Adrenal gland (tissue), 9 donors: ENCODE measurements at regions not wholly inside any gene's neighbourhood (a gene's known extent, or its start where the extent isn't known, plus 50 kb on each side); places are given as distances from the start of the nearest gene placed in this dataset.

Experiments used
- DNase-seq, 7 donors: peaks; one replicate each; pipeline ENCODE4 v3.0.0-alpha.2; 2019 to 2020
- H3K27ac ChIP-seq, 5 donors: fragments of 200-600 bp; sonication (generic) in 4 of 5; 1 replicate in 3 of 5; 2 replicates in 2 of 5; pipeline versions ENCODE4 v1.5.1 to v1.8.0; 2016 to 2020; ENCODE audit warnings: mild to moderate bottlenecking in 1 of 5
- H3K27me3 ChIP-seq: fragments of 200-600 bp; 2 replicates; pipeline ENCODE4 v1.8.0; 2021
- H3K36me3 ChIP-seq, 2 donors: fragments of 200-600 bp; replicated peaks in 1 of 2; 1 replicate in 1 of 2; 2 replicates in 1 of 2; pipeline versions ENCODE4 v1.5.1 to v1.8.0; 2018 to 2022
- H3K4me1 ChIP-seq, 2 donors: fragments of 200-600 bp; replicated peaks in 1 of 2; 1 replicate in 1 of 2; 2 replicates in 1 of 2; pipeline versions ENCODE4 v1.5.1 to v1.8.0; 2018 to 2021
- H3K4me3 ChIP-seq, 4 donors: fragments of 200-600 bp; sonication (generic) in 3 of 4; one replicate each; pipeline ENCODE4 v1.5.1; 2016 to 2018
- H3K9me3 ChIP-seq, 3 donors: fragments of 200-600 bp; sonication (generic) in 1 of 3; replicated peaks in 1 of 3; 1 replicate in 2 of 3; 2 replicates in 1 of 3; pipeline versions ENCODE4 v1.5.1 to v1.8.0; 2016 to 2021
- CTCF ChIP-seq, 6 experiments: fragments of 450-650 bp in 4 of 6; fragments of 200-600 bp in 2 of 6; sonication (generic) in 1 of 6; IDR thresholded peaks; 1 replicate in 5 of 6; 2 replicates in 1 of 6; pipeline versions ENCODE4 v1.5.1 to v1.8.0; 2016 to 2021; ENCODE audit warnings: antibody characterized with exemption in 6 of 6, mild to moderate bottlenecking in 2 of 6, moderate library complexity in 1 of 6
- POLR2A ChIP-seq, 2 donors: fragments of 450-650 bp; IDR thresholded peaks; one replicate each; pipeline ENCODE4 v1.6.1; 2017; ENCODE audit warnings: antibody characterized with exemption in 2 of 2, mild to moderate bottlenecking in 2 of 2, moderate library complexity in 1 of 2
- WGBS, 4 donors: extraction: QIAGEN DNeasy Blood & Tissue Kit in 2 of 4; methylation state at CpG; one replicate each; pipeline versions ENCODE4 v1.1.5 to v1.1.7; 2013 to 2017; 5-methylcytosine and 5-hydroxymethylcytosine counted together
- intact Hi-C, 2 donors: fragments of 100-400 bp; cut with DNase I; formaldehyde crosslinking; loops; one replicate each; pipeline versions ENCODE4 v1.14.1 to v1.15.0; 2022 to 2023
- donor health status: healthy with polysubstance abuse.
- donor health status: Bipolar disorder and iron deficiency.
- donor health status: DM: yes; HTN: yes; CAD: no.
- donor health status: DM: no; HTN: no; CAD: no.
- donor health status: DM: no; HTN: no; CAD: no.

- 61 to 81% (median 66%) methylated on average over 5 of the region's 5 CpGs for WGBS, 4 donors
- no peak overlapping the region for H3K4me3 ChIP-seq
- H3K9me3 ChIP-seq, result no peaks in the 10 kb centered on the region
- no peaks in the 10 kb centered on the region for H3K36me3 ChIP-seq
- TF ChIP-seq CTCF (IDR thresholded peaks at IDR 0.05) (no peak), POLR2A (IDR thresholded peaks at IDR 0.05) (no peak)
- intact Hi-C loops, result no loop called here
- H3K27me3 ChIP-seq, result no peaks in the 10 kb centered on the region
- DNase-seq, result no peak
- no peaks in the 10 kb centered on the region for H3K4me1 ChIP-seq
- no peak overlapping the region for H3K27ac ChIP-seq
Observed at GRCh38 chr2:121961761-121962160, 206.3 kb downstream of the TSN start.

- H3K36me3 ChIP-seq, result no peaks in the 10 kb centered on the region
- no peaks in the 10 kb centered on the region for H3K4me1 ChIP-seq
- H3K27me3 ChIP-seq, result no peaks in the 10 kb centered on the region
- H3K4me3 ChIP-seq, result no peak overlapping the region
- no peak overlapping the region for H3K27ac ChIP-seq
- TF ChIP-seq POLR2A (IDR thresholded peaks at IDR 0.05) (no peak), CTCF (IDR thresholded peaks at IDR 0.05) (no peak)
- WGBS, 4 donors, result 80 to 86% (median 85%) methylated on average over 7 of the region's 7 CpGs
- DNase-seq, result no peak
- intact Hi-C loops, result no loop called here
- no peaks in the 10 kb centered on the region for H3K9me3 ChIP-seq
Observed at GRCh38 chr2:121965661-121966060, 210.2 kb downstream of the TSN start.

- Histone ChIP-seq H3K27ac (no peak overlapping the region), H3K27me3 (no peaks in the 10 kb centered on the region), H3K4me3 (no peak overlapping the region), H3K9me3 (no peaks in the 10 kb centered on the region), H3K4me1 (no peaks in the 10 kb centered on the region), H3K36me3 (no peaks in the 10 kb centered on the region)
- 73 to 85% (median 77%) methylated on average over 3 of the region's 3 CpGs for WGBS, 4 donors
- intact Hi-C loops, result no loop called here
- TF ChIP-seq CTCF (IDR thresholded peaks at IDR 0.05) (no peak), POLR2A (IDR thresholded peaks at IDR 0.05) (no peak)
- DNase-seq, result no peak
Observed at GRCh38 chr2:121966663-121967062, 211.2 kb downstream of the TSN start.

- Histone ChIP-seq H3K27me3 (no peaks in the 10 kb centered on the region), H3K9me3 (no peaks in the 10 kb centered on the region), H3K36me3 (no peaks in the 10 kb centered on the region), H3K4me3 (no peak overlapping the region), H3K4me1 (no peaks in the 10 kb centered on the region), H3K27ac (peak overlapping the region in 2 of 5 donors; percentile 16 to 63)
- peak in 4 of 7 donors; percentile 13 to 56 (median 27) for DNase-seq
- intact Hi-C loops, result no loop called here
- 15 to 32% (median 25%) methylated on average over 5 of the region's 5 CpGs for WGBS, 4 donors
- TF ChIP-seq CTCF (IDR thresholded peaks at IDR 0.05), result no peak
- no peak for TF ChIP-seq POLR2A (IDR thresholded peaks at IDR 0.05)
Observed at GRCh38 chr2:121969166-121969565, 213.7 kb downstream of the TSN start.
